Karpas-422 (cell line): ENCODE measurements at regions not wholly inside any gene's neighbourhood (a gene's known extent, or its start where the extent isn't known, plus 50 kb on each side); places are given as distances from the start of the nearest gene placed in this dataset.
"Not testable (repeated sequence)": the region's sequence is repeated elsewhere in the genome, so short reads cannot be mapped to it uniquely, and the experiment has no call there.

Experiments
- DNase-seq: peaks from one replicate; pipeline ENCODE4 v3.0.0-alpha.2; 2015
- H2AFZ ChIP-seq: fragments of 200-600 bp; sonication (generic); 2 replicates; pipeline ENCODE4 v1.6.1; 2014; ENCODE audit warnings: antibody characterized with exemption, low read length, mixed read lengths
- H3K27ac ChIP-seq: fragments of 200-600 bp; sonication (generic); 2 replicates; pipeline ENCODE4 v1.5.1; 2014; ENCODE audit warnings: mild to moderate bottlenecking, low read length, moderate library complexity
- H3K27me3 ChIP-seq: fragments of 200-600 bp; sonication (generic); 2 replicates; pipeline ENCODE4 v1.6.1; 2014; ENCODE audit warnings: low read length, mixed read lengths
- H3K36me3 ChIP-seq: fragments of 200-600 bp; sonication (generic); 2 replicates; pipeline ENCODE4 v1.6.1; 2014; ENCODE audit warnings: low read length, mixed read lengths; ENCODE audit not compliant: insufficient read depth
- H3K4me1 ChIP-seq: fragments of 200-600 bp; sonication (generic); 2 replicates; pipeline ENCODE4 v1.6.1; 2014; ENCODE audit warnings: mild to moderate bottlenecking, low read length, mixed read lengths
- H3K4me2 ChIP-seq: fragments of 200-600 bp; sonication (generic); 2 replicates; pipeline ENCODE4 v1.6.1; 2014; ENCODE audit warnings: low read length, low read depth, mild to moderate bottlenecking; ENCODE audit not compliant: poor library complexity, severe bottlenecking
- H3K4me3 ChIP-seq: fragments of 200-600 bp; sonication (generic); 2 replicates; pipeline ENCODE4 v1.5.1; 2014; ENCODE audit warnings: mild to moderate bottlenecking, antibody characterized with exemption, low read length, mixed read lengths
- H3K79me2 ChIP-seq: fragments of 200-600 bp; sonication (generic); 2 replicates; pipeline ENCODE4 v1.6.1; 2014; ENCODE audit warnings: mild to moderate bottlenecking, low read length, mixed read lengths
- H3K9ac ChIP-seq: fragments of 200-600 bp; sonication (generic); 2 replicates; pipeline ENCODE4 v1.6.0; 2014; ENCODE audit warnings: low read length
- H3K9me2 ChIP-seq: fragments of 200-600 bp; sonication (generic), shearing (Covaris generic); replicated peaks from 2 replicates; pipeline ENCODE4 v1.6.0; 2014; ENCODE audit warnings: mild to moderate bottlenecking, low read length, moderate library complexity; ENCODE audit not compliant: insufficient read depth
- H3K9me3 ChIP-seq: fragments of 300-700, 200-600 bp; sonication (generic); 2 replicates; pipeline ENCODE4 v1.6.1; 2014; ENCODE audit warnings: low read length, mixed read lengths
- H4K20me1 ChIP-seq: fragments of 200-600 bp; sonication (generic); 2 replicates; pipeline ENCODE4 v1.6.1; 2014; ENCODE audit warnings: mild to moderate bottlenecking, antibody characterized with exemption, low read length, low read depth; ENCODE audit not compliant: insufficient read depth

- Histone ChIP-seq H3K4me1 (no peaks in the 10 kb centered on the region), H3K9me2 (no peaks in the 10 kb centered on the region), H3K9ac (no peak overlapping the region), H3K79me2 (no peaks in the 10 kb centered on the region), H3K4me2 (no peak overlapping the region), H2AFZ (no peak overlapping the region), H3K27me3 (no peaks in the 10 kb centered on the region), H3K9me3 (no peaks in the 10 kb centered on the region), H3K4me3 (no peak overlapping the region), H3K27ac (no peak overlapping the region), H3K36me3 (no peaks in the 10 kb centered on the region), H4K20me1 (no peaks in the 10 kb centered on the region)
- DNase-seq = no peak
Observed at GRCh38 chr3:107455621-107456020, 67.1 kb upstream of the BBX start.

GRCh38 chr3:107456501-107456900 is 66.3 kb upstream of the BBX start:
- Histone ChIP-seq H3K4me2 (no peak overlapping the region), H2AFZ (no peak overlapping the region), H4K20me1 (no peaks in the 10 kb centered on the region), H3K9me2 (no peaks in the 10 kb centered on the region), H3K9me3 (no peaks in the 10 kb centered on the region), H3K27ac (no peak overlapping the region), H3K36me3 (no peaks in the 10 kb centered on the region), H3K4me1 (no peaks in the 10 kb centered on the region), H3K27me3 (no peaks in the 10 kb centered on the region), H3K4me3 (no peak overlapping the region), H3K9ac (no peak overlapping the region), H3K79me2 (no peaks in the 10 kb centered on the region)
- no peak for DNase-seq

- Histone ChIP-seq H3K4me1 (no peaks in the 10 kb centered on the region), H3K9me2 (no peaks in the 10 kb centered on the region), H2AFZ (no peak overlapping the region), H3K27me3 (no peaks in the 10 kb centered on the region), H4K20me1 (no peaks in the 10 kb centered on the region), H3K79me2 (no peaks in the 10 kb centered on the region), H3K36me3 (no peaks in the 10 kb centered on the region), H3K9me3 (no peaks in the 10 kb centered on the region), H3K9ac (no peak overlapping the region), H3K4me2 (no peak overlapping the region), H3K27ac (no peak overlapping the region), H3K4me3 (no peak overlapping the region)
- no peak for DNase-seq
Observed at GRCh38 chr3:107458871-107459270, 63.9 kb upstream of the BBX start.

GRCh38 chr3:107461721-107462120 is 61.0 kb upstream of the BBX start:
- Histone ChIP-seq H3K4me2 (no peak overlapping the region), H3K36me3 (no peaks in the 10 kb centered on the region), H2AFZ (no peak overlapping the region), H3K9me3 (no peaks in the 10 kb centered on the region), H3K9me2 (no peaks in the 10 kb centered on the region), H3K79me2 (no peaks in the 10 kb centered on the region), H3K4me1 (no peaks in the 10 kb centered on the region), H3K27ac (no peak overlapping the region), H3K27me3 (no peaks in the 10 kb centered on the region), H3K9ac (no peak overlapping the region), H4K20me1 (no peaks in the 10 kb centered on the region), H3K4me3 (no peak overlapping the region)
- no peak for DNase-seq

- no peaks in the 10 kb centered on the region for H3K9me3 ChIP-seq
Observed at GRCh38 chr3:107464037-107464436, 58.7 kb upstream of the BBX start.

GRCh38 chr3:107465064-107465631 is 57.6 kb upstream of the BBX start:
- Histone ChIP-seq H3K36me3 (no peaks in the 10 kb centered on the region), H3K9ac (no peak overlapping the region)

More at GRCh38 chr3:107464037-107464436, 58.7 kb upstream of the BBX start:
- Histone ChIP-seq H3K4me3 (no peak overlapping the region), H4K20me1 (no peaks in the 10 kb centered on the region), H3K27ac (no peak overlapping the region), H3K36me3 (no peaks in the 10 kb centered on the region), H3K79me2 (no peaks in the 10 kb centered on the region), H3K4me2 (no peak overlapping the region), H2AFZ (no peak overlapping the region), H3K9ac (no peak overlapping the region), H3K4me1 (no peaks in the 10 kb centered on the region), H3K9me2 (no peaks in the 10 kb centered on the region), H3K27me3 (no peaks in the 10 kb centered on the region)
- no peak for DNase-seq

GRCh38 chr3:107468782-107469181 is 54.0 kb upstream of the BBX start:
- no peaks in the 10 kb centered on the region for H3K27me3 ChIP-seq
- H3K4me1 ChIP-seq = no peaks in the 10 kb centered on the region
- H3K36me3 ChIP-seq = no peaks in the 10 kb centered on the region
- H4K20me1 ChIP-seq = no peaks in the 10 kb centered on the region
- H2AFZ ChIP-seq = no peak overlapping the region
- H3K79me2 ChIP-seq = no peaks in the 10 kb centered on the region
- no peaks in the 10 kb centered on the region for H3K9me2 ChIP-seq
- no peak for DNase-seq
- H3K9me3 ChIP-seq = no peaks in the 10 kb centered on the region
- H3K27ac ChIP-seq = no peak overlapping the region
- H3K4me2 ChIP-seq = no peak overlapping the region
- H3K9ac ChIP-seq = no peak overlapping the region
- no peak overlapping the region for H3K4me3 ChIP-seq

More at GRCh38 chr3:107465064-107465631, 57.6 kb upstream of the BBX start:
- no peak for DNase-seq
- Histone ChIP-seq H3K9me2 (no peaks in the 10 kb centered on the region), H3K4me3 (no peak overlapping the region), H3K9me3 (no peaks in the 10 kb centered on the region), H3K79me2 (no peaks in the 10 kb centered on the region), H4K20me1 (no peaks in the 10 kb centered on the region), H3K27ac (no peak overlapping the region), H3K27me3 (no peaks in the 10 kb centered on the region), H3K4me2 (no peak overlapping the region), H3K4me1 (no peaks in the 10 kb centered on the region), H2AFZ (no peak overlapping the region)

- not testable (repeated sequence) for H3K4me2 ChIP-seq, H3K27ac ChIP-seq
Observed at GRCh38 chr3:107470496-107470895, 52.3 kb upstream of the BBX start.

More at GRCh38 chr3:107470496-107470895, 52.3 kb upstream of the BBX start:
- H3K79me2 ChIP-seq, H2AFZ ChIP-seq, H3K27me3 ChIP-seq, H3K9me3 ChIP-seq, H3K36me3 ChIP-seq, H3K4me1 ChIP-seq, H3K4me3 ChIP-seq, H3K9me2 ChIP-seq, DNase-seq, H3K9ac ChIP-seq, H4K20me1 ChIP-seq: not testable (repeated sequence)
